BJ (cell line): ENCODE measurements at regions not wholly inside any gene's neighbourhood (a gene's known extent, or its start where the extent isn't known, plus 50 kb on each side); places are given as distances from the start of the nearest gene placed in this dataset.

Source experiments
- CTCF ChIA-PET: fragments of 350-600 bp; formaldehyde crosslinking; extraction: SDS; loops from one replicate; lab custom pipeline; 2021; ENCODE audit warnings: antibody characterized with exemption, inconsistent platforms; lab: Yijun Ruan, JAX
- POLR2A ChIA-PET: fragments of 300-600 bp; sonication (Branson Sonifier 250); formaldehyde crosslinking; extraction: SDS; loops from one replicate; lab custom pipeline; 2021; ENCODE audit warnings: antibody characterized with exemption; lab: Charles Lee
- DNase-seq: peaks from one replicate; pipeline ENCODE4 v3.0.0-alpha.2; 2011; ENCODE audit warnings: low read depth
- H3K27me3 ChIP-seq: 2 replicates; pipeline ENCODE4 v1.6.0; 2011; ENCODE audit warnings: low read length; ENCODE audit not compliant: control insufficient read depth, insufficient read depth
- H3K36me3 ChIP-seq: 2 replicates; pipeline ENCODE4 v1.5.1; 2011; ENCODE audit warnings: low read length; ENCODE audit not compliant: control insufficient read depth, insufficient read depth
- H3K4me3 ChIP-seq: 2 replicates; pipeline ENCODE4 v1.5.1; 2011; ENCODE audit warnings: low read depth, mild to moderate bottlenecking, control low read depth, low read length
- CTCF ChIP-seq: IDR thresholded peaks from 2 replicates; pipeline ENCODE4 v1.5.1; 2011; ENCODE audit warnings: low read depth, mild to moderate bottlenecking, control low read depth, inconsistent platforms, low read length, moderate library complexity; ENCODE audit not compliant: insufficient read depth

- H3K36me3 ChIP-seq: no peaks in the 10 kb centered on the region
- no peak overlapping the region for H3K4me3 ChIP-seq
- H3K27me3 ChIP-seq: no peaks in the 10 kb centered on the region
- CTCF ChIA-PET: no interaction called here
- DNase-seq: no peak
- POLR2A ChIA-PET: no interaction called here
- TF ChIP-seq CTCF: no peak
Measured at GRCh38 chr13:84653915-84654534, 771.8 kb upstream of the SLITRK1 start.

- no peak for DNase-seq
- CTCF ChIA-PET: no interaction called here
- no peaks in the 10 kb centered on the region for H3K27me3 ChIP-seq
- POLR2A ChIA-PET: no interaction called here
- H3K36me3 ChIP-seq: no peaks in the 10 kb centered on the region
- H3K4me3 ChIP-seq: no peak overlapping the region
- no peak for TF ChIP-seq CTCF
Measured at GRCh38 chr13:84651705-84652104, 769.4 kb upstream of the SLITRK1 start.

- Histone ChIP-seq H3K27me3 (no peaks in the 10 kb centered on the region), H3K36me3 (no peaks in the 10 kb centered on the region), H3K4me3 (no peak overlapping the region)
- DNase-seq: no peak
- no peak for TF ChIP-seq CTCF
- POLR2A ChIA-PET: no interaction called here
- CTCF ChIA-PET: no interaction called here
Measured at GRCh38 chr13:84651288-84651687, 769.0 kb upstream of the SLITRK1 start.

- Histone ChIP-seq H3K27me3 (no peaks in the 10 kb centered on the region), H3K36me3 (no peaks in the 10 kb centered on the region), H3K4me3 (no peak overlapping the region)
- DNase-seq: no peak
- POLR2A ChIA-PET: no interaction called here
- TF ChIP-seq CTCF: no peak
- CTCF ChIA-PET: interaction anchor here (0.6 kb wide), 1 partner anchor 1723 kb away, joined by 4 read pairs; no protein-coding TSS in a partner anchor
Measured at GRCh38 chr13:84649853-84650252, 767.6 kb upstream of the SLITRK1 start.

GRCh38 chr13:84648069-84648640 lies 765.9 kb upstream of the SLITRK1 start:
- H3K36me3 ChIP-seq: no peaks in the 10 kb centered on the region
- ChIA-PET POLR2A (no interaction called here), CTCF (interaction anchor here (0.7 kb wide), 1 partner anchor 1099 kb away, joined by 3 read pairs; no protein-coding TSS in a partner anchor)
- peak; percentile 1; the same call in 1 of the 2 replicates for TF ChIP-seq CTCF
- DNase-seq: no peak
- H3K27me3 ChIP-seq: no peaks in the 10 kb centered on the region
- H3K4me3 ChIP-seq: no peak overlapping the region
